ENCODE measurements at regions not wholly inside any gene's neighbourhood (a gene's known extent, or its start where the extent isn't known, plus 50 kb on each side); places are given as distances from the start of the nearest gene placed in this dataset.

GRCh38 chr3:110494728-110495127 lies 576.9 kb upstream of the NECTIN3 start:
- H3K9ac ChIP-seq (ENCODE audit: low read length) = no peak overlapping the region
- no peaks in the 10 kb centered on the region for H3K79me2 ChIP-seq (replicated peaks; ENCODE audit: insufficient read depth, low read length)
- no peaks in the 10 kb centered on the region for H4K20me1 ChIP-seq (ENCODE audit: insufficient read depth)
- H3K4me3 ChIP-seq (ENCODE audit: low read length) = no peak overlapping the region
- TF ChIP-seq POLR2AphosphoS5 (IDR thresholded peaks at IDR 0.05) = no peak
- TF ChIP-seq REST (IDR thresholded peaks at IDR 0.05; ENCODE audit: borderline replicate concordance) = no peak
- no peak for TF ChIP-seq RAD21 (conservative IDR thresholded peaks at IDR 0.05)
- TF ChIP-seq EP300 (conservative IDR thresholded peaks at IDR 0.05; ENCODE audit: poor library complexity, severe bottlenecking) = no peak
- no peak for TF ChIP-seq MXI1 (conservative IDR thresholded peaks at IDR 0.05; ENCODE audit: poor library complexity, severe bottlenecking)
- no peak for TF ChIP-seq CTCF (IDR thresholded peaks at IDR 0.05; ENCODE audit: poor library complexity, severe bottlenecking)
- TF ChIP-seq TAF1 (IDR thresholded peaks at IDR 0.05; ENCODE audit: low read depth) = no peak
- TF ChIP-seq SMC3 (conservative IDR thresholded peaks at IDR 0.05; ENCODE audit: poor library complexity) = no peak
- no peak for TF ChIP-seq EZH2 (IDR thresholded peaks at IDR 0.05; ENCODE audit: borderline replicate concordance, insufficient read depth, low read length, poor library complexity, severe bottlenecking)
- H3K36me3 ChIP-seq (ENCODE audit: insufficient read depth, low read length) = no peaks in the 10 kb centered on the region
- no peaks in the 10 kb centered on the region for H3F3A ChIP-seq (ENCODE audit: insufficient read depth, low read length, poor library complexity, severe bottlenecking)
- H3K27me3 ChIP-seq (ENCODE audit: insufficient read depth, low read depth, low read length) = no peaks in the 10 kb centered on the region
- H3K9me3 ChIP-seq (ENCODE audit: low read length) = no peaks in the 10 kb centered on the region
- H2AFZ ChIP-seq (ENCODE audit: low read depth, low read length) = no peak overlapping the region
- H3K27ac ChIP-seq (ENCODE audit: low read length) = no peak overlapping the region
- H3K9me2 ChIP-seq (ENCODE audit: insufficient read depth, low read length) = no peaks in the 10 kb centered on the region
- no peak overlapping the region for H3K4me2 ChIP-seq (ENCODE audit: low read length)

GRCh38 chr3:110495201-110495927 lies 576.3 kb upstream of the NECTIN3 start:
- no peak overlapping the region for H3K9ac ChIP-seq (ENCODE audit: low read length)
- H3K27me3 ChIP-seq (ENCODE audit: insufficient read depth, low read depth, low read length) = no peaks in the 10 kb centered on the region
- no peaks in the 10 kb centered on the region for H3F3A ChIP-seq (ENCODE audit: insufficient read depth, low read length, poor library complexity, severe bottlenecking)
- no peak overlapping the region for H3K4me2 ChIP-seq (ENCODE audit: low read length)
- H4K20me1 ChIP-seq (ENCODE audit: insufficient read depth) = no peaks in the 10 kb centered on the region
- TF ChIP-seq EP300 (conservative IDR thresholded peaks at IDR 0.05; ENCODE audit: poor library complexity, severe bottlenecking) = no peak
- no peak for TF ChIP-seq CTCF (IDR thresholded peaks at IDR 0.05; ENCODE audit: poor library complexity, severe bottlenecking)
- TF ChIP-seq TAF1 (IDR thresholded peaks at IDR 0.05; ENCODE audit: low read depth) = no peak
- TF ChIP-seq REST (IDR thresholded peaks at IDR 0.05; ENCODE audit: borderline replicate concordance) = no peak
- no peak for TF ChIP-seq RAD21 (conservative IDR thresholded peaks at IDR 0.05)
- TF ChIP-seq POLR2AphosphoS5 (IDR thresholded peaks at IDR 0.05) = no peak
- TF ChIP-seq SMC3 (conservative IDR thresholded peaks at IDR 0.05; ENCODE audit: poor library complexity) = no peak
- TF ChIP-seq MXI1 (conservative IDR thresholded peaks at IDR 0.05; ENCODE audit: poor library complexity, severe bottlenecking) = no peak
- TF ChIP-seq EZH2 (IDR thresholded peaks at IDR 0.05; ENCODE audit: borderline replicate concordance, insufficient read depth, low read length, poor library complexity, severe bottlenecking) = no peak
- no peaks in the 10 kb centered on the region for H3K36me3 ChIP-seq (ENCODE audit: insufficient read depth, low read length)
- H3K4me3 ChIP-seq (ENCODE audit: low read length) = no peak overlapping the region
- no peak overlapping the region for H3K27ac ChIP-seq (ENCODE audit: low read length)
- H3K9me3 ChIP-seq (ENCODE audit: low read length) = no peaks in the 10 kb centered on the region
- no peak overlapping the region for H2AFZ ChIP-seq (ENCODE audit: low read depth, low read length)
- H3K79me2 ChIP-seq (replicated peaks; ENCODE audit: insufficient read depth, low read length) = no peaks in the 10 kb centered on the region
- H3K9me2 ChIP-seq (ENCODE audit: insufficient read depth, low read length) = no peaks in the 10 kb centered on the region
